Activated T-cell treated with anti-CD3 and anti-CD28 coated beads, Interleukin-2, amount 50 U/mL, for 72 hours (primary cell): ENCODE measurements at regions not wholly inside any gene's neighbourhood (a gene's known extent, or its start where the extent isn't known, plus 50 kb on each side); places are given as distances from the start of the nearest gene placed in this dataset.

Experiments
- ATAC-seq, 2 donors: fragments of 150-1000 bp; cut with Tn5 transposase; replicated peaks in 1 of 2; 2 replicates each; pipeline ENCODE4 v1.10.0; 2021; ENCODE audit warnings: moderate library complexity in 2 of 2, mild to moderate bottlenecking in 1 of 2
- DNase-seq, 2 donors: peaks; one replicate each; pipeline ENCODE4 v3.0.0; 2021 to 2022; ENCODE audit warnings: mixed read lengths in 1 of 2
- H3K27ac Mint-ChIP-seq: one replicate; pipeline ENCODE4 v1.8.0; 2022; ENCODE audit warnings: mild to moderate bottlenecking, moderate library complexity, mixed read lengths
- H3K27me3 Mint-ChIP-seq: one replicate; pipeline ENCODE4 v1.8.0; 2022; ENCODE audit warnings: low read depth, mixed read lengths
- H3K36me3 Mint-ChIP-seq, 2 donors: one replicate each; pipeline ENCODE4 v1.8.0; 2022; ENCODE audit warnings: mixed read lengths in 2 of 2, mild to moderate bottlenecking in 1 of 2; ENCODE audit not compliant: insufficient read depth in 2 of 2
- H3K4me1 Mint-ChIP-seq: one replicate; pipeline ENCODE4 v1.8.0; 2022; ENCODE audit warnings: low read depth, mixed read lengths
- H3K4me3 Mint-ChIP-seq, 2 donors: one replicate each; pipeline ENCODE4 v1.8.0; 2022; ENCODE audit warnings: mild to moderate bottlenecking in 2 of 2, mixed read lengths in 2 of 2, moderate library complexity in 2 of 2
- H3K9me3 Mint-ChIP-seq, 2 donors: one replicate each; pipeline ENCODE4 v1.8.0; 2022; ENCODE audit warnings: mixed read lengths in 2 of 2

GRCh38 chr6:130749402-130749801 is 77.8 kb upstream of the SMLR1 start:
- peaks cover 2 to 4% of the 10 kb centered on the region in 2 donors for H3K9me3 Mint-ChIP-seq
- no peak for ATAC-seq
- H3K27me3 Mint-ChIP-seq: no peaks in the 10 kb centered on the region
- no peak overlapping the region for H3K4me3 Mint-ChIP-seq
- H3K27ac Mint-ChIP-seq: no peak overlapping the region
- H3K4me1 Mint-ChIP-seq: no peaks in the 10 kb centered on the region
- no peak for DNase-seq
- H3K36me3 Mint-ChIP-seq: peaks cover 0 to 3% of the 10 kb centered on the region in 2 donors

- H3K4me3 Mint-ChIP-seq: no peak overlapping the region
Measured at GRCh38 chr6:130752267-130752666, 74.9 kb upstream of the SMLR1 start.

GRCh38 chr6:130754786-130755367 is 72.3 kb upstream of the SMLR1 start:
- DNase-seq (no peak), ATAC-seq (no peak)
- no peaks in the 10 kb centered on the region for H3K4me1 Mint-ChIP-seq
- H3K27me3 Mint-ChIP-seq: no peaks in the 10 kb centered on the region
- H3K4me3 Mint-ChIP-seq: no peak overlapping the region
- H3K27ac Mint-ChIP-seq: no peak overlapping the region
- H3K36me3 Mint-ChIP-seq: no peaks in the 10 kb centered on the region
- H3K9me3 Mint-ChIP-seq: peaks cover 0 to 2% of the 10 kb centered on the region in 2 donors

More at GRCh38 chr6:130752267-130752666, 74.9 kb upstream of the SMLR1 start:
- Mint-ChIP-seq H3K27me3 (no peaks in the 10 kb centered on the region), H3K9me3 (peaks cover 2 to 4% of the 10 kb centered on the region in 2 donors), H3K4me1 (no peaks in the 10 kb centered on the region), H3K27ac (no peak overlapping the region), H3K36me3 (peaks cover 0 to 3% of the 10 kb centered on the region in 2 donors)
- ATAC-seq (no peak), DNase-seq (no peak)

- Mint-ChIP-seq H3K36me3 (no peaks in the 10 kb centered on the region), H3K27me3 (no peaks in the 10 kb centered on the region), H3K4me1 (no peaks in the 10 kb centered on the region), H3K9me3 (peaks cover 0 to 2% of the 10 kb centered on the region in 2 donors), H3K27ac (no peak overlapping the region), H3K4me3 (no peak overlapping the region)
- no peak for DNase-seq
- ATAC-seq: no peak
Measured at GRCh38 chr6:130755368-130756034, 71.7 kb upstream of the SMLR1 start.

- no peak for ATAC-seq
- no peaks in the 10 kb centered on the region for H3K36me3 Mint-ChIP-seq
Measured at GRCh38 chr6:130756824-130757223, 70.4 kb upstream of the SMLR1 start.

DNA sequence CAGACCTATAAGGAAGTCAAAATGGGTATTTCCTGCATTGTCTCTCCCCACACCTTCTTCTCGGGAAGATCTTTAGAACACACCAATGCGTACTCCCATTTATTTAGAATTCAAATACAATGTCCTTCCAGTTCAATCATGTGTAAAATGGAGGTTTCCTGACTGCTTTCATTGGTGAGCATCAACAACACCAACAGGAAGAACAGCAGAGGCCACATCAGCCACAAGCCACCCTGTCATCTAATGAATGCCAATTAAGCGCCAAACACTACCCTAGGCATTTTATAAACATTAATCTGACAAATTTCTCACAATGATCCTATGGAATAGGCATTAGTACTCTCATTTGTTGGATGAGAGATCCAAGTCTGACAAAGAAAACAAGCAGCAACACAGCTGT is 68.4 kb upstream of the SMLR1 start:
- Mint-ChIP-seq H3K4me1 (no peaks in the 10 kb centered on the region), H3K4me3 (no peak overlapping the region), H3K27me3 (no peaks in the 10 kb centered on the region), H3K36me3 (no peaks in the 10 kb centered on the region), H3K27ac (no peak overlapping the region), H3K9me3 (no peaks in the 10 kb centered on the region)
- DNase-seq (no peak), ATAC-seq (no peak)

More at GRCh38 chr6:130756824-130757223, 70.4 kb upstream of the SMLR1 start:
- no peaks in the 10 kb centered on the region for H3K9me3 Mint-ChIP-seq
- DNase-seq: no peak
- H3K4me3 Mint-ChIP-seq: no peak overlapping the region
- no peaks in the 10 kb centered on the region for H3K27me3 Mint-ChIP-seq
- no peak overlapping the region for H3K27ac Mint-ChIP-seq
- H3K4me1 Mint-ChIP-seq: no peaks in the 10 kb centered on the region

DNA sequence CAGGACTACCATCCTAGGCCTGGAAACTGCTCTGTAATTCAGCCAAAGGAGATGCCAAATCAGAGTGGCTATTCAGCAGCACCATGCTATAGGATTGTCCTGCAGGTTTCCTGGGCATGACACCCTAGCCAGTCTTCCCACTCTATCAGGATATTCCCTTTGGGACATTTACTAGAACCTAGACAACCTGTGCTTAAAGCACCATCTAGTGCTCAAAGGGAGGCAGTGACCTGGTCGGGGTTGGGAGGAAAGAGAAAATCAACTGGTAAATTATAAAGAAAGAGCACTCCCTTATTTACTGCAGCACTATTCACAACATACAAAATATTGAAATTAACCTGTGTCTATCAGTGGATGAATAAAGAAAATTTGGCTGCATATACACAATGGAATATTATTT is 67.2 kb upstream of the SMLR1 start:
- ATAC-seq (no peak), DNase-seq (no peak)
- Mint-ChIP-seq H3K4me3 (no peak overlapping the region), H3K27me3 (no peaks in the 10 kb centered on the region), H3K27ac (no peak overlapping the region), H3K36me3 (no peaks in the 10 kb centered on the region), H3K4me1 (no peaks in the 10 kb centered on the region), H3K9me3 (no peaks in the 10 kb centered on the region)

GRCh38 chr6:130761286-130761685 is 65.9 kb upstream of the SMLR1 start:
- H3K4me3 Mint-ChIP-seq: no peak overlapping the region
- H3K36me3 Mint-ChIP-seq: no peaks in the 10 kb centered on the region
- H3K4me1 Mint-ChIP-seq: no peaks in the 10 kb centered on the region
- no peak for ATAC-seq
- no peaks in the 10 kb centered on the region for H3K27me3 Mint-ChIP-seq
- DNase-seq: no peak
- H3K9me3 Mint-ChIP-seq: no peaks in the 10 kb centered on the region
- H3K27ac Mint-ChIP-seq: no peak overlapping the region

- Mint-ChIP-seq H3K36me3 (no peaks in the 10 kb centered on the region), H3K4me1 (no peaks in the 10 kb centered on the region), H3K9me3 (no peaks in the 10 kb centered on the region), H3K4me3 (no peak overlapping the region), H3K27me3 (no peaks in the 10 kb centered on the region), H3K27ac (no peak overlapping the region)
- ATAC-seq (no peak), DNase-seq (no peak)
Measured at GRCh38 chr6:130765181-130765727, 62.0 kb upstream of the SMLR1 start.

DNA sequence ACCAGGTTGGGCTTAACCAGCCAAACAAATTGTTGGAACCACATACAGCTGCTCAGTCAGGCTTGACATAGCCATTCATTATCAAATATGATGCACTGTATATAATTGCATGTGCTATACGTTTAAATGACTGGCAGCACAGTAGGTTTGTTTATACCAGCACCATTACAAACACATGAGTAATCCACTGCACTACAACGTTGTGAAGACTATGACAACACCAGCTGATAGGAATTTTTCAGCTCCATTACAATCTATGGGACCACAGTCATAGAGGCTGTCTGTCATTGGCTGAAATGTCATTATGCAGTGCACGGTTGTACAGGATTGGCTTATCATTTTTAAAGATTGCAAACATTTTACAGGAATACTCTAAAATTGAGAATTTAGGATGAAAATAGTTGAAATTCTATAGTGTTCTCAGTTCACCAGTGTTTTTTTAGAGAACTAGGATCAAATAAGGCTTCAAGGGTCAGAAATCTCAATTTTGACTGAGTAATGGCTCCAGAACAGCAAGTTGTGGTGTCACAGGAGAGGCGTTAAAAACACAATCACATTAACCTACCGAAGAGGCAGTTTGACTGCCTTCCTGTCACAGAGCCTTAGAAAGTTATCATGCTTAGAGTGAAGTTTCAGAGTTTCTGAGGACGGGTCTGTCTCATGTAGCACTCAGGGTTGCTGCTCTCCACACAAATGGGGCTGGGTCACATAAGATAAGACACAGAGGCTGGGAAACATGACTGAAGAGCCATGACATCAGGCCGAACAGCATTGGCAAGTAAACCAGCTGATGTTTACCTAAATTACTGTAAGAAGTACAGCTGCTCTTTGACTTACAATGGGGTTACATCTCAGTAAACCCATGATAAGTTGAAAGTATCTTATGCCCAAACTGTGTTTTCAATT is 60.7 kb upstream of the SMLR1 start:
- Mint-ChIP-seq H3K27ac (no peak overlapping the region), H3K9me3 (no peaks in the 10 kb centered on the region), H3K4me1 (no peaks in the 10 kb centered on the region), H3K36me3 (no peaks in the 10 kb centered on the region), H3K4me3 (no peak overlapping the region), H3K27me3 (no peaks in the 10 kb centered on the region)
- ATAC-seq (no peak), DNase-seq (no peak)

GRCh38 chr6:130769861-130770260 is 57.3 kb upstream of the SMLR1 start:
- Mint-ChIP-seq H3K27me3 (no peaks in the 10 kb centered on the region), H3K27ac (no peak overlapping the region), H3K4me1 (no peaks in the 10 kb centered on the region), H3K4me3 (no peak overlapping the region), H3K9me3 (no peaks in the 10 kb centered on the region), H3K36me3 (no peaks in the 10 kb centered on the region)
- ATAC-seq (no peak), DNase-seq (no peak)

DNA sequence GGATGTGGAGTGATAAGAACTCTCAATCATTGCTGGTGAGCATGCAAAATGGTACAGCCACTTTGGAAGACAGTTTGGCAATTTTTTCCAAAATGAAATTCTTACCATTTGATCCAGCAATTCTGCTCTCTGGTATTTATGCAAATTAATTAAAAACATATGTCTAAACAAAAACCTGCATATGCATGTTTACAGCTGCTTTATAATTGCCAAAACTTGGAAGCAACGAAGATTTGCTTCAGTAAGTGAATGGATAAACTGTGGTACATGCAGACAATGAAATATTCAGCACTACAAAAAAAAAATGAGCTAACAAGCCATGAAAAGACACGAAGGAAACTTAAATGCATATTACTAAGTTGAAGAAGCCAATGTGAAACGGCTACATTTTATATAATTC is 55.5 kb upstream of the SMLR1 start:
- Mint-ChIP-seq H3K4me1 (peaks cover 6% of the 10 kb centered on the region), H3K27ac (no peak overlapping the region), H3K4me3 (no peak overlapping the region), H3K36me3 (no peaks in the 10 kb centered on the region), H3K27me3 (no peaks in the 10 kb centered on the region), H3K9me3 (no peaks in the 10 kb centered on the region)
- ATAC-seq (no peak), DNase-seq (no peak)

GRCh38 chr6:130773860-130774259 is 53.3 kb upstream of the SMLR1 start:
- DNase-seq (no peak), ATAC-seq (no peak)
- no peak overlapping the region for H3K4me3 Mint-ChIP-seq
- H3K36me3 Mint-ChIP-seq: no peaks in the 10 kb centered on the region
- no peaks in the 10 kb centered on the region for H3K27me3 Mint-ChIP-seq
- H3K27ac Mint-ChIP-seq: no peak overlapping the region
- no peaks in the 10 kb centered on the region for H3K9me3 Mint-ChIP-seq
- peaks cover 18% of the 10 kb centered on the region for H3K4me1 Mint-ChIP-seq
